ENCODE measurements at regions not wholly inside any gene's neighbourhood (a gene's known extent, or its start where the extent isn't known, plus 50 kb on each side); places are given as distances from the start of the nearest gene placed in this dataset.
A peak's percentile ranks its signal among the peaks of the same experiment; 100 is the strongest.

DNA sequence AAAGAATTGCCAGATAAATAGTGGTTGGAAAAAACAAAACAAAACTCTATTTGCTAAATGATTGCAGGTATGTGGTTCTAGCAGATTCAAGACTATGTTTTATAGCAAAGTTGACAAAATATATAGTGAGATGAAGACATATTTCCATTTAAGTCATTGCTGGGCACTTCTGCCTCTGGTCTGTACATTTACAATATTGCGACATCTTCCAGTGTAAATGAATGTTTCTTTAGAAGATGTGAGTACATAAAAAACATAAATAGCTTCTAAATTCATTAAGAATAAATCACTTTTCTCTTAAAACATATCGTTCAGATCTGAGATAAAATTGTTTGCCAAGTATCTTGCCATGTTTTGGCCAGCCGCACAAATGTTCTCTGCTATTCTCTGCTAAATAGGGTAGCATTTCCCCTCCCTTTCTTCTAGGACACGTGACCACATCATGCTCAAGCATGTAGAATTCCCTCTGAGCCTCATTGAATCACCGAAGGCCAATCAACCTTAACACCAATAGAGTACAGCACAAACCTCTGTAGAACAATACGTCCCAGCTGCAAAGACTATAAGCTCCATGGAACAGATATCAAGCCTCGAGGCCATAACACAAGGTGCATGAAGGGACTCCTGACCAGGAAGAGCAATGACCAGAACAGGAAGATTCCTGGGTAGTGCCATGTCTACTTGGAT, 1173.3 kb downstream of the GATA3 start:
- Histone ChIP-seq H3K4ac (ENCODE audit: low read depth, low read length) (no peak overlapping the region), H3K4me3 (ENCODE audit: low read depth, low read length) (no peak overlapping the region), H2BK120ac (ENCODE audit: insufficient read depth, low read length, poor library complexity) (no peak overlapping the region)

DNA sequence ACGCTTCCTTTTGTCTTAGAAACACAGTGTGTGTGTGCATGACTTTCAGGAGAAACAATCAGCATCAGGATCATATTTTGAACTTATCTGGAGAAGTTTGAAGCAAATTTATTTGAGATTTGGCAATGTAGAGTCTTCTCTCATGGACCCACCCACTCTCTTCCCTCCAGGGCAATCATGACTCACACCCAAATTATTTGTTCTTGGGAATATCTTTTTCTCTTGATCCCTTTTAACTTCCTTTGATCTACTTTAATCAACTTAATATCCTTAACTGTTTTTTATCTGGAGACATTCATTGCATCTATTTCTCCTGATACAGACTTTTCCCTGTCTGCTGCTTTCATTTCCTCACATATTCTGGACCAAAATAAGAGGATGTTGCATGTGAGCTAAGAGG, 1174.3 kb downstream of the GATA3 start:
- H3K4ac ChIP-seq (ENCODE audit: low read depth, low read length) = no peak overlapping the region
- no peak overlapping the region for H4K12ac ChIP-seq (ENCODE audit: low read depth, low read length)
- H2BK5ac ChIP-seq (ENCODE audit: low read depth, low read length, poor library complexity) = no peak overlapping the region
- H4K91ac ChIP-seq (ENCODE audit: low read depth, low read length) = no peak overlapping the region
- no peak overlapping the region for H3K14ac ChIP-seq (ENCODE audit: low read length)
- peaks cover 4 to 6% of the 10 kb centered on the region in 2 experiments for H3K4me1 ChIP-seq (ENCODE audit: control insufficient read depth in 1 of 2, insufficient read depth in 2 of 2, low read length in 2 of 2)
- H3K36me3 ChIP-seq (ENCODE audit: control insufficient read depth in 1 of 2, insufficient read depth in 2 of 2, low read length in 2 of 2) = no peaks in the 10 kb centered on the region
- DNase-seq = peak; percentile 8 to 45
- no CpG with 5 or more reads among the region's 1 CpG for WGBS (ENCODE audit: extremely low coverage, insufficient coverage, insufficient read length)
- no peak overlapping the region for H2BK12ac ChIP-seq (ENCODE audit: low read length)
- no peak overlapping the region for H3K27ac ChIP-seq (ENCODE audit: low read depth, low read length)
- no peak overlapping the region for H3K4me2 ChIP-seq (ENCODE audit: low read length)
- H4K8ac ChIP-seq (ENCODE audit: low read depth, low read length) = no peak overlapping the region
- H3K23ac ChIP-seq (ENCODE audit: low read length) = no peak overlapping the region
- H3K9ac ChIP-seq (ENCODE audit: low read length) = no peak overlapping the region
- no peaks in the 10 kb centered on the region for H3K27me3 ChIP-seq (ENCODE audit: insufficient read depth, low read length)
- no peak overlapping the region for H2AK5ac ChIP-seq (ENCODE audit: low read length)
- no peaks in the 10 kb centered on the region for H3K9me3 ChIP-seq (ENCODE audit: insufficient read depth, low read depth, low read length)
- no peaks in the 10 kb centered on the region for H3K79me2 ChIP-seq (ENCODE audit: control insufficient read depth, insufficient read depth, low read length, poor library complexity)
- no peak overlapping the region for H3K4me3 ChIP-seq (ENCODE audit: low read depth, low read length)
- no peaks in the 10 kb centered on the region for H3K79me1 ChIP-seq (ENCODE audit: low read length)
- no peak overlapping the region for H2BK120ac ChIP-seq (ENCODE audit: insufficient read depth, low read length, poor library complexity)
- no peak overlapping the region for H2AFZ ChIP-seq (ENCODE audit: insufficient read depth, low read length, poor library complexity)
- no peak overlapping the region for H3K18ac ChIP-seq (ENCODE audit: low read length)

More for the DNA sequence above, 1173.3 kb downstream of the GATA3 start:
- Histone ChIP-seq H3K23ac (ENCODE audit: low read length) (no peak overlapping the region), H3K9me3 (ENCODE audit: insufficient read depth, low read depth, low read length) (no peaks in the 10 kb centered on the region), H3K27me3 (ENCODE audit: insufficient read depth, low read length) (no peaks in the 10 kb centered on the region), H3K4me1 (ENCODE audit: control insufficient read depth in 1 of 2, insufficient read depth in 2 of 2, low read length in 2 of 2) (peaks cover 4 to 6% of the 10 kb centered on the region in 2 experiments), H3K4me2 (ENCODE audit: low read length) (no peak overlapping the region), H3K9ac (ENCODE audit: low read length) (no peak overlapping the region), H3K14ac (ENCODE audit: low read length) (no peak overlapping the region), H2AFZ (ENCODE audit: insufficient read depth, low read length, poor library complexity) (no peak overlapping the region), H3K79me1 (ENCODE audit: low read length) (no peaks in the 10 kb centered on the region), H3K79me2 (ENCODE audit: control insufficient read depth, insufficient read depth, low read length, poor library complexity) (no peaks in the 10 kb centered on the region), H4K8ac (ENCODE audit: low read depth, low read length) (no peak overlapping the region), H3K36me3 (ENCODE audit: control insufficient read depth in 1 of 2, insufficient read depth in 2 of 2, low read length in 2 of 2) (no peaks in the 10 kb centered on the region), H3K27ac (ENCODE audit: low read depth, low read length) (no peak overlapping the region), H4K91ac (ENCODE audit: low read depth, low read length) (no peak overlapping the region), H2AK5ac (ENCODE audit: low read length) (no peak overlapping the region), H2BK5ac (ENCODE audit: low read depth, low read length, poor library complexity) (no peak overlapping the region), H3K18ac (ENCODE audit: low read length) (no peak overlapping the region), H2BK12ac (ENCODE audit: low read length) (no peak overlapping the region), H4K12ac (ENCODE audit: low read depth, low read length) (no peak overlapping the region)
- WGBS (ENCODE audit: extremely low coverage, insufficient coverage, insufficient read length) = no CpG with 5 or more reads among the region's 7 CpGs
- DNase-seq = no peak

DNA sequence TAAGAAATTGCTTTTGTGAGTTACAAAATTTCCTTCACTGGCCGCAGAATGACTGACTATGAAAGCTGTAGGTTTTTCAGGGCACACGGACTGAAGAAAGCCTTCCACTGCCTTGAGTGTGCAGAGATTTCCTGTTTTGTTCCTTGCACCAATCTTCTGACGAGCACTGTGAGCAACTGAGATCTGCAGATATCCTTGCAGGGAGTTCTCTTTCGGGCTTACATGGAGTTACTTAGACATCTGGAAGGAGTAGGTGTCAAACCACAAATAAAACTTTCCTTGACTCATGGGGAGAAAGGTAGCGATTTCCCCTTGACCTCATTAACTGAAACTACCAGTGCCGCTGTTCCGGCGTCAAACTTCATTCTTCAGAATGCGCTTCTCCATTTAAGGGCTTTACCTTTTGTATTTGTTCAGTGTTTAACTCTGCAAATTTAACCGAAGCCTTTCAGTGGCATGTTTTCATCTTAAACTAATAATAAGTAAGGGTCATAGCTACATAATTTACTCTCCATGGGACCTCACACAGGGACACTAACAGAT, 1175.3 kb downstream of the GATA3 start:
- Histone ChIP-seq H3K18ac (ENCODE audit: low read length) (no peak overlapping the region), H2AFZ (ENCODE audit: insufficient read depth, low read length, poor library complexity) (no peak overlapping the region), H2BK12ac (ENCODE audit: low read length) (no peak overlapping the region), H3K9ac (ENCODE audit: low read length) (no peak overlapping the region), H3K79me1 (ENCODE audit: low read length) (no peaks in the 10 kb centered on the region), H3K9me3 (ENCODE audit: insufficient read depth, low read depth, low read length) (no peaks in the 10 kb centered on the region), H3K4me3 (ENCODE audit: low read depth, low read length) (no peak overlapping the region), H3K27ac (ENCODE audit: low read depth, low read length) (no peak overlapping the region), H3K27me3 (ENCODE audit: insufficient read depth, low read length) (no peaks in the 10 kb centered on the region), H3K79me2 (ENCODE audit: control insufficient read depth, insufficient read depth, low read length, poor library complexity) (no peaks in the 10 kb centered on the region), H3K36me3 (ENCODE audit: control insufficient read depth in 1 of 2, insufficient read depth in 2 of 2, low read length in 2 of 2) (no peaks in the 10 kb centered on the region), H3K14ac (ENCODE audit: low read length) (no peak overlapping the region), H2BK5ac (ENCODE audit: low read depth, low read length, poor library complexity) (no peak overlapping the region), H3K23ac (ENCODE audit: low read length) (no peak overlapping the region), H4K91ac (ENCODE audit: low read depth, low read length) (no peak overlapping the region), H3K4ac (ENCODE audit: low read depth, low read length) (no peak overlapping the region), H2AK5ac (ENCODE audit: low read length) (no peak overlapping the region), H3K4me1 (ENCODE audit: control insufficient read depth in 1 of 2, insufficient read depth in 2 of 2, low read length in 2 of 2) (peaks cover 4 to 6% of the 10 kb centered on the region in 2 experiments), H4K12ac (ENCODE audit: low read depth, low read length) (no peak overlapping the region), H4K8ac (ENCODE audit: low read depth, low read length) (no peak overlapping the region), H3K4me2 (ENCODE audit: low read length) (no peak overlapping the region), H2BK120ac (ENCODE audit: insufficient read depth, low read length, poor library complexity) (no peak overlapping the region)
- no CpG with 5 or more reads among the region's 10 CpGs for whole genome bisulfite sequencing (ENCODE audit: extremely low coverage, insufficient coverage, insufficient read length)
- DNase-seq = no peak

DNA sequence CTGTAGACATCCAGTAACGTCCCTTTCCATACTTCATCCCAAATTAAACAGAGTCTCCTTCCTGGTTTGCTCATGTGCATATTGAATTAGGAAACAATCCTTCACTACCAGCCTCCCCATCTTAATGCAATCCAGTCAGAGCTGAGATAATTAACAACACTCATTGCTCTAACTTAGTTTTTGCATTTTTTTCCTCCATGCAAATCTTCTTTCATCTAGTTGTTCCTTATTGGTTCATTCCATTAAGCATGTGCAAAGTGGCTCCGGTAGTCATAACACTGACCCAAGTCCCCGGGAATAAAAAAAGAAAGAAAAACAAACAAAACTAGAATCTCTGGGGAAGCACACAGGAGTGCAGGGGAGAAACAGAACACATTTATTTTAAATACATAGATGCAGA, 1176.1 kb downstream of the GATA3 start:
- Histone ChIP-seq H3K18ac (ENCODE audit: low read length) (no peak overlapping the region), H3K9ac (ENCODE audit: low read length) (no peak overlapping the region), H3K4me1 (ENCODE audit: control insufficient read depth in 1 of 2, insufficient read depth in 2 of 2, low read length in 2 of 2) (peaks cover 4 to 6% of the 10 kb centered on the region in 2 experiments), H2AK5ac (ENCODE audit: low read length) (no peak overlapping the region), H3K23ac (ENCODE audit: low read length) (no peak overlapping the region), H3K4ac (ENCODE audit: low read depth, low read length) (no peak overlapping the region), H2BK12ac (ENCODE audit: low read length) (no peak overlapping the region), H4K8ac (ENCODE audit: low read depth, low read length) (no peak overlapping the region), H2BK120ac (ENCODE audit: insufficient read depth, low read length, poor library complexity) (no peak overlapping the region), H3K4me3 (ENCODE audit: low read depth, low read length) (no peak overlapping the region), H3K14ac (ENCODE audit: low read length) (no peak overlapping the region), H3K27ac (ENCODE audit: low read depth, low read length) (no peak overlapping the region), H3K79me2 (ENCODE audit: control insufficient read depth, insufficient read depth, low read length, poor library complexity) (no peaks in the 10 kb centered on the region), H2AFZ (ENCODE audit: insufficient read depth, low read length, poor library complexity) (no peak overlapping the region), H3K27me3 (ENCODE audit: insufficient read depth, low read length) (no peaks in the 10 kb centered on the region), H3K4me2 (ENCODE audit: low read length) (no peak overlapping the region), H2BK5ac (ENCODE audit: low read depth, low read length, poor library complexity) (no peak overlapping the region), H3K79me1 (ENCODE audit: low read length) (no peaks in the 10 kb centered on the region), H4K91ac (ENCODE audit: low read depth, low read length) (no peak overlapping the region), H3K9me3 (ENCODE audit: insufficient read depth, low read depth, low read length) (no peaks in the 10 kb centered on the region), H4K12ac (ENCODE audit: low read depth, low read length) (no peak overlapping the region), H3K36me3 (ENCODE audit: control insufficient read depth in 1 of 2, insufficient read depth in 2 of 2, low read length in 2 of 2) (no peaks in the 10 kb centered on the region)
- no CpG with 5 or more reads among the region's 3 CpGs for WGBS (ENCODE audit: extremely low coverage, insufficient coverage, insufficient read length)
- no peak for DNase-seq
